ENCODE measurements at regions not wholly inside any gene's neighbourhood (a gene's known extent, or its start where the extent isn't known, plus 50 kb on each side); places are given as distances from the start of the nearest gene placed in this dataset.

- DNase-seq (ENCODE audit: low read depth in 1 of 2, low spot score in 2 of 2), result no peak
- TF ChIP-seq, protein P1, sequence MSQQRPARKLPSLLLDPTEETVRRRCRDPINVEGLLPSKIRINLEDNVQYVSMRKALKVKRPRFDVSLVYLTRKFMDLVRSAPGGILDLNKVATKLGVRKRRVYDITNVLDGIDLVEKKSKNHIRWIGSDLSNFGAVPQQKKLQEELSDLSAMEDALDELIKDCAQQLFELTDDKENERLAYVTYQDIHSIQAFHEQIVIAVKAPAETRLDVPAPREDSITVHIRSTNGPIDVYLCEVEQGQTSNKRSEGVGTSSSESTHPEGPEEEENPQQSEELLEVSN (IDR thresholded peaks at IDR 0.05), result no peak
- TF ChIP-seq CTBP2 (IDR thresholded peaks at IDR 0.05; ENCODE audit: borderline replicate concordance, insufficient read depth, insufficient read length, low read length) (no peak), POLR2A (IDR thresholded peaks at IDR 0.05; ENCODE audit: control extremely low read depth in 1 of 2, low read depth in 2 of 2, low read length in 2 of 2) (no peak), GTF2F1 (IDR thresholded peaks at IDR 0.05; ENCODE audit: borderline replicate concordance, low read depth, low read length) (no peak), SP4 (IDR thresholded peaks at IDR 0.05; ENCODE audit: low read length) (no peak), NANOG (IDR thresholded peaks at IDR 0.05; ENCODE audit: insufficient read depth, low read depth, low read length, poor library complexity, severe bottlenecking) (no peak)
- Histone ChIP-seq H4K5ac (ENCODE audit: insufficient read length, low read depth, low read length) (no peak overlapping the region), H3K27ac (ENCODE audit: low read depth, low read length) (no peak overlapping the region), H3K23ac (ENCODE audit: insufficient read length) (no peak overlapping the region), H2BK20ac (ENCODE audit: low read length) (no peak overlapping the region), H4K8ac (ENCODE audit: extremely low read depth, insufficient read depth, low read length) (no peak overlapping the region), H3K4me1 (replicated peaks in 1 of 4; ENCODE audit: control insufficient read depth in 3 of 4, insufficient read depth in 4 of 4, low read length in 3 of 4) (peaks cover 0 to 3% (median 0%) of the 10 kb centered on the region in 4 experiments; a peak in 1 of 7 replicates), H3K27me3 (replicated peaks in 1 of 4; ENCODE audit: control insufficient read depth in 3 of 4, extremely low read depth in 1 of 4, insufficient read depth in 3 of 4, low read length in 3 of 4) (no peaks in the 10 kb centered on the region), H3K9ac (replicated peaks in 1 of 4; ENCODE audit: extremely low read depth in 1 of 4, low read depth in 3 of 4, low read length in 3 of 4) (no peak overlapping the region), H2AK5ac (ENCODE audit: low read depth, low read length) (no peak overlapping the region), H3K9me3 (ENCODE audit: insufficient read depth in 2 of 2, low read depth in 1 of 2, low read length in 1 of 2) (peaks cover 2 to 7% of the 10 kb centered on the region in 2 experiments; a peak in 3 of 4 replicates), H3K4me3 (ENCODE audit: extremely low read depth in 1 of 4, insufficient read depth in 2 of 4, low read depth in 3 of 4, low read length in 4 of 4) (no peak overlapping the region), H3K36me3 (ENCODE audit: control insufficient read depth in 2 of 4, insufficient read depth in 4 of 4, low read length in 3 of 4) (no peaks in the 10 kb centered on the region), H3K79me2 (ENCODE audit: control insufficient read depth in 1 of 2, insufficient read depth in 2 of 2, low read length in 2 of 2) (no peaks in the 10 kb centered on the region), H2AFZ (ENCODE audit: low read length) (no peak overlapping the region), H4K91ac (replicated peaks; ENCODE audit: insufficient read length, low read length) (no peak overlapping the region), H3K4ac (replicated peaks; ENCODE audit: insufficient read length, low read depth, low read length) (no peak overlapping the region), H3K18ac (ENCODE audit: extremely low read depth, low read length) (no peak overlapping the region), H2BK120ac (replicated peaks; ENCODE audit: low read depth, low read length) (no peak overlapping the region), H2BK12ac (ENCODE audit: low read depth, low read length) (no peak overlapping the region), H3K56ac (replicated peaks; ENCODE audit: insufficient read length, low read depth, low read length) (no peak overlapping the region), H4K20me1 (replicated peaks in 1 of 2; ENCODE audit: control insufficient read depth in 1 of 2, insufficient read depth in 2 of 2, low read length in 2 of 2) (peaks cover 0 to 1% of the 10 kb centered on the region in 2 experiments), H3K23me2 (ENCODE audit: low read depth, low read length) (no peaks in the 10 kb centered on the region), H2BK15ac (ENCODE audit: low read length) (no peak overlapping the region), H3K4me2 (ENCODE audit: insufficient read depth in 1 of 2, low read depth in 2 of 2, low read length in 2 of 2) (no peak overlapping the region), H3K79me1 (ENCODE audit: low read depth, low read length) (no peaks in the 10 kb centered on the region), H3K14ac (ENCODE audit: insufficient read length) (no peak overlapping the region), H2BK5ac (ENCODE audit: low read depth, low read length) (no peak overlapping the region)
- FAIRE-seq, result no peak
- CTCF ChIA-PET (ENCODE audit: partially characterized antibody), result interaction anchor here (2.3 kb wide), 1 partner anchor 48 kb away, joined by 6 read pairs; no protein-coding TSS in a partner anchor
- POLR2A ChIA-PET (ENCODE audit: partially characterized antibody), result no interaction called here
- 88% methylated on average over 1 of the region's 1 CpG; no CpG with 5 or more reads in 1 of the 2 experiments for WGBS, 2 experiments (ENCODE audit: extremely low coverage in 1 of 2, insufficient coverage in 1 of 2, insufficient read length in 1 of 2, insufficient replicate concordance in 2 of 2, low coverage in 1 of 2, low lambda C conversion rate in 2 of 2, missing lambda C conversion rate in 1 of 2)
Observed at GRCh38 chr4:105092768-105093167, 53.9 kb upstream of the TET2 start.

All from H1 (cell line).